ENCODE measurements at regions not wholly inside any gene's neighbourhood (a gene's known extent, or its start where the extent isn't known, plus 50 kb on each side); places are given as distances from the start of the nearest gene placed in this dataset.
"Not testable (repeated sequence)": the region's sequence is repeated elsewhere in the genome, so short reads cannot be mapped to it uniquely, and the experiment has no call there.

DNA sequence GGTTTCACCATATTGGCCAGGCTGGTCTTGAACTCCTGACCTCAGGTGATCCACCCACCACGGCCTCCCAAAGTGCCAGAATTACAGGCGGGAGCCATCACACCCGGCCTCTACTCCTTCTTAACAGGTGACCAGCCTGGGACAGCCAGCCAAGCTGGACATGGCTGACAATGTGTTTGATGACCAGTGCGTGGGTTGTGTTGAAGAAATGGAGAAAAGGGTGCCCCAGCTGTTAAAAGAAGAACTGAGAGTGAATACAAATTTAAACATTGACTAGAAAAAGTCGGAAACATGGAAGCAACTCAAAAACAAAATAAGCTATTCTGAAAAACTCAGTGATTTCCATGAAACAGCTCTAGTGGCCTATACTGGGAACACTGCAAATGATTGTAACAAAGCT is 86.5 kb upstream of the CLPB start:
- TF ChIP-seq POLR2AphosphoS5 (IDR thresholded peaks at IDR 0.05) = no peak
- TF ChIP-seq, protein P1, sequence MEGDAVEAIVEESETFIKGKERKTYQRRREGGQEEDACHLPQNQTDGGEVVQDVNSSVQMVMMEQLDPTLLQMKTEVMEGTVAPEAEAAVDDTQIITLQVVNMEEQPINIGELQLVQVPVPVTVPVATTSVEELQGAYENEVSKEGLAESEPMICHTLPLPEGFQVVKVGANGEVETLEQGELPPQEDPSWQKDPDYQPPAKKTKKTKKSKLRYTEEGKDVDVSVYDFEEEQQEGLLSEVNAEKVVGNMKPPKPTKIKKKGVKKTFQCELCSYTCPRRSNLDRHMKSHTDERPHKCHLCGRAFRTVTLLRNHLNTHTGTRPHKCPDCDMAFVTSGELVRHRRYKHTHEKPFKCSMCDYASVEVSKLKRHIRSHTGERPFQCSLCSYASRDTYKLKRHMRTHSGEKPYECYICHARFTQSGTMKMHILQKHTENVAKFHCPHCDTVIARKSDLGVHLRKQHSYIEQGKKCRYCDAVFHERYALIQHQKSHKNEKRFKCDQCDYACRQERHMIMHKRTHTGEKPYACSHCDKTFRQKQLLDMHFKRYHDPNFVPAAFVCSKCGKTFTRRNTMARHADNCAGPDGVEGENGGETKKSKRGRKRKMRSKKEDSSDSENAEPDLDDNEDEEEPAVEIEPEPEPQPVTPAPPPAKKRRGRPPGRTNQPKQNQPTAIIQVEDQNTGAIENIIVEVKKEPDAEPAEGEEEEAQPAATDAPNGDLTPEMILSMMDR (IDR thresholded peaks at IDR 0.05) = no peak
- no peaks in the 10 kb centered on the region for H3K27me3 ChIP-seq
- no peak overlapping the region for H3K4me3 ChIP-seq
- no peaks in the 10 kb centered on the region for H3K4me1 ChIP-seq
- no peaks in the 10 kb centered on the region for H3K36me3 ChIP-seq
- DNase-seq (ENCODE audit: low spot score in 2 of 2) = no peak
- intact Hi-C loops (cut with DNase I; ENCODE audit: low total_unique reads) = no loop called here
- H3K27ac ChIP-seq = no peak overlapping the region
- H3K9me3 ChIP-seq = no peaks in the 10 kb centered on the region

- DNase-seq (ENCODE audit: low spot score in 2 of 2); H3K36me3 ChIP-seq; H3K27ac ChIP-seq; H3K9me3 ChIP-seq; H3K4me1 ChIP-seq; H3K27me3 ChIP-seq: not testable (repeated sequence)
- peak overlapping the region in 1 of 3 donors; percentile 29 for H3K4me3 ChIP-seq
- intact Hi-C loops (cut with DNase I; ENCODE audit: low total_unique reads) = loop anchor here (5.0 kb wide), 1 partner anchor 1157 kb away; no protein-coding TSS in a partner anchor
These were observed 85.6 kb upstream of the CLPB start for GRCh38 chr11:72519882-72520281.

DNA sequence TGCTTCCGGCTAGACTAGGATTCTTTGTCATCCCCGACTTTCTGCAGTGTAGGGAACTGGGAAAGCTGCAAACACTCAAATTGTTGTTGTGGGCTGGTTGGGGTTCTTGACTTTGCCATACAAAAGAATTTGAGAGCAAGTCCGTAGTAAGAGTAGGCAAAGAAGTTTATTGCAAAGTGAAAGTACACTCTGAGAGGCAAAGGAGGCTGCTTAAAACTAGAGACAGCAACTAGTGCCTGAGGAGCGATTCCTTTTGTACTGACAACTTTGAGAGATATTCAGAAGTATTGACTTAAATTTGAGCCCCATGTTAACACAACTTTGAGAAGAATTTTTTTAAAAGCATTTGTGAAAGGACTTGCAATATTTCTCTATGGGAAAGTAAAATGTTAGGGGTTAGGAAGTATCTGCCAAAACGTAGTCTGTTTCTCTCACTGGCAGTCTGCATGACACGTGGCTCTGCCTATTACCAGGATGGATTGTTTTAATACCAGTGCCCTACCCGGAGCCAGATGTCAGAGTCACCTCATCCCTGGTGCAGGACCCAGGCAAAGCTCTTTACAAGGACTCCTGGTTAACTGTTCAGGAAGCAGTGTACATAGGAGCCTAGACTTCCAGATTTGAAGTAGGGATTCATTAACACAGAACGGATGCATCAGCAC is 85.0 kb upstream of the CLPB start:
- intact Hi-C loops (cut with DNase I; ENCODE audit: low total_unique reads) = loop anchor here (5.0 kb wide), 1 partner anchor 1158 kb away; no protein-coding TSS in a partner anchor
- no peak for DNase-seq (ENCODE audit: low spot score in 2 of 2)
- no peaks in the 10 kb centered on the region for H3K36me3 ChIP-seq
- H3K9me3 ChIP-seq = no peaks in the 10 kb centered on the region
- TF ChIP-seq, protein P1 (IDR thresholded peaks at IDR 0.05) = no peak
- TF ChIP-seq POLR2A (IDR thresholded peaks at IDR 0.05) (no peak), POLR2AphosphoS5 (IDR thresholded peaks at IDR 0.05) (no peak)
- H3K27ac ChIP-seq = no peak overlapping the region
- no peaks in the 10 kb centered on the region for H3K27me3 ChIP-seq
- no peaks in the 10 kb centered on the region for H3K4me1 ChIP-seq
- H3K4me3 ChIP-seq = peak overlapping the region; percentile 16 to 29 (median 28)

DNA sequence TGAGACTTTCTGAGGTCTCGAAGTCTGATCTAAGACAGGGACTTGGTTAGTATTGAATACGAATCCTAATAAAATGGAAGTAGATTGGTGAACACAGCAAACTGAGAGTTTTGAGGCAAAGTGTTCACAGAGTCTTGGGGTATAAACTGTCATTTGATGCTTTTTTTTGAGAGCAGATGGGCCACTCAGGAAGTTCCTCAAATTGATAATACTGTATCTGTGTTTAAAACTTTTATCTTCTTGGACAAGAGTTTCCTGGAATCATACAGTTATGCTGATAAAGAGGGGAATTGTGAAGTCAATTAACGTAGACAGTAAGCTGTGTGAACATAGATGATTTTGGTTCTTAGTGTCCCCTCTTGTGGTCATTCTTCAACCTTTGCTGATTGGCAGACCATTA is 80.0 kb upstream of the CLPB start:
- peaks cover 11 to 22% of the 10 kb centered on the region in 2 donors for H3K9me3 ChIP-seq
- H3K36me3 ChIP-seq = no peaks in the 10 kb centered on the region
- no peak overlapping the region for H3K27ac ChIP-seq
- DNase-seq (ENCODE audit: low spot score in 2 of 2) = no peak
- no peak for TF ChIP-seq POLR2A (IDR thresholded peaks at IDR 0.05)
- TF ChIP-seq, protein P1 (IDR thresholded peaks at IDR 0.05) = no peak
- TF ChIP-seq POLR2AphosphoS5 (IDR thresholded peaks at IDR 0.05) = no peak
- intact Hi-C loops (cut with DNase I; ENCODE audit: low total_unique reads) = no loop called here
- H3K4me1 ChIP-seq = no peaks in the 10 kb centered on the region
- H3K27me3 ChIP-seq = no peaks in the 10 kb centered on the region
- H3K4me3 ChIP-seq = no peak overlapping the region

GRCh38 chr11:72513411-72513810 is 79.1 kb upstream of the CLPB start:
- TF ChIP-seq POLR2A (IDR thresholded peaks at IDR 0.05) (no peak), POLR2AphosphoS5 (IDR thresholded peaks at IDR 0.05) (no peak)
- TF ChIP-seq, protein P1 (IDR thresholded peaks at IDR 0.05) = no peak

More at GRCh38 chr11:72513411-72513810, 79.1 kb upstream of the CLPB start:
- DNase-seq (ENCODE audit: low spot score in 2 of 2) = no peak
- intact Hi-C loops (cut with DNase I; ENCODE audit: low total_unique reads) = no loop called here
- Histone ChIP-seq H3K4me1 (no peaks in the 10 kb centered on the region), H3K27ac (no peak overlapping the region), H3K4me3 (no peak overlapping the region), H3K36me3 (no peaks in the 10 kb centered on the region), H3K9me3 (peaks cover 11 to 28% of the 10 kb centered on the region in 2 donors), H3K27me3 (no peaks in the 10 kb centered on the region)
